Epithelial cell of esophagus (primary cell): ENCODE measurements at regions not wholly inside any gene's neighbourhood (a gene's known extent, or its start where the extent isn't known, plus 50 kb on each side); places are given as distances from the start of the nearest gene placed in this dataset.

Experiments
- DNase-seq: peaks from one replicate; pipeline ENCODE4 v3.0.0; 2010; ENCODE audit warnings: low read depth
- H3K4me3 ChIP-seq: 2 replicates; pipeline ENCODE4 v1.5.1; 2011; ENCODE audit warnings: mild to moderate bottlenecking, low read length, control low read depth
- CTCF ChIP-seq: IDR thresholded peaks from 2 replicates; pipeline ENCODE4 v1.5.1; 2011; ENCODE audit warnings: low read depth, mild to moderate bottlenecking, low read length, control low read depth, inconsistent platforms; ENCODE audit not compliant: insufficient read depth; ENCODE audit errors: missing control alignments

- no peak overlapping the region for H3K4me3 ChIP-seq
- no peak for TF ChIP-seq CTCF
- no peak for DNase-seq
Observed at GRCh38 chr9:28318515-28318914, 745.2 kb upstream of the C9orf72 start.

DNA sequence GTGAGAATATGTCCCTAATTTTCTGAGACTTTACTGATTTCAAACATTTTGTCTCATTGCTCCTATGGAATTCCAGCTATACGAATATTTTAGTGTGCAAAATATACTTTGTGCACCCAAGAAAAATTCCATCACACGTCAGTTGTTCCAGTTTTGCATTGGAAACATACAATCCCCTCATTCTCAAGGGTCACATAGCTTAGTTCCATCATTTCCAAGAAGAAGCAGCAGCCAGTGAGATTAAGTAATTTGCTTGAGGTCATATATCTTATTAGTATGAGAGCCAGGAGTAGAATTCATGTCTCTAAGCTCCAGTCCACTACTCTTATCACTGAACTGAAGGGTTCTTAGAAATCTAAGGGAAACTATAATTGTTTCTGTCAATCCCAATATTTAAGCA is 746.7 kb upstream of the C9orf72 start:
- H3K4me3 ChIP-seq: no peak overlapping the region
- TF ChIP-seq CTCF: no peak
- DNase-seq: no peak

DNA sequence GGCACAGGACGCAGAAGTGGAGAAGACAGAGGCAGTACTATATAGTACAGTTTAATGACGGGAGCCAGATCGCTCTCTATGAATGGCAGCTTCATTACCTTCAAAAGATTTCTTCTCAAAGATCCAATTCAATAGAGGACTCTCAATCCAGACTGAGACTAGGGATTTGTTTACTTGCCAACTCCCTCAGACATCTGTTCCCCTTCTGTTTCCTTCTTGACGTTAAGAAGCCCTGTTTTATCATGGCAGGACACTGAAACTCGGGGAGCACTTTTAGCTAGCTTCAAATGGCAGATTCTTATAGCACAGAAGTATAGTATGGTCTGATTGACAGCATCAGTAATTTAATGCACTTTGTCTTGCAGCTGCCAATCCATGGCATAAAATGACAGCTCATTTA is 747.3 kb upstream of the C9orf72 start:
- no peak for TF ChIP-seq CTCF
- no peak overlapping the region for H3K4me3 ChIP-seq
- no peak for DNase-seq

DNA sequence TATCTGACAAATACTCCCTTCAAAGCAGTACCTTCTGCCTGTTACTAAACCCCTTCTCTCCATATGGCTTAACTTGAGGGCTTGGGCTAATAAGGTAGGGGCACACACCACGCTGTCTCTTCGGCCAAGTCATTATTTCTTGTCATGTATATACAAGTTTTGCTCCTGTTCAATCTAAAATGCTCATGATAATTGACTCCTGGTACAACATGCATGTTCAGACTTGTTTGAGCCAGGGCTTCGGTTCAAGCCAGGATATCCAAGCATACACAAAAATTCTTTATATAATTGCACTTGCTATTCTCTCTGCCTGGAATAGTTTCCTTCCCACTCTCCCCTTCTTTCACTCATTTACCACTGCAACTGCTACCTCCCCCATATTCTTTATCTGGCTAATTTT is 756.0 kb upstream of the C9orf72 start:
- no peak for TF ChIP-seq CTCF
- peak; percentile 73 for DNase-seq
- no peak overlapping the region for H3K4me3 ChIP-seq

- peak; percentile 2 for DNase-seq
- TF ChIP-seq CTCF: no peak
- H3K4me3 ChIP-seq: no peak overlapping the region
Observed at GRCh38 chr9:28332648-28333047, 759.4 kb upstream of the C9orf72 start.

- no peak overlapping the region for H3K4me3 ChIP-seq
- no peak for DNase-seq
- TF ChIP-seq CTCF: no peak
Observed at GRCh38 chr9:28341913-28342312, 768.6 kb upstream of the C9orf72 start.

DNA sequence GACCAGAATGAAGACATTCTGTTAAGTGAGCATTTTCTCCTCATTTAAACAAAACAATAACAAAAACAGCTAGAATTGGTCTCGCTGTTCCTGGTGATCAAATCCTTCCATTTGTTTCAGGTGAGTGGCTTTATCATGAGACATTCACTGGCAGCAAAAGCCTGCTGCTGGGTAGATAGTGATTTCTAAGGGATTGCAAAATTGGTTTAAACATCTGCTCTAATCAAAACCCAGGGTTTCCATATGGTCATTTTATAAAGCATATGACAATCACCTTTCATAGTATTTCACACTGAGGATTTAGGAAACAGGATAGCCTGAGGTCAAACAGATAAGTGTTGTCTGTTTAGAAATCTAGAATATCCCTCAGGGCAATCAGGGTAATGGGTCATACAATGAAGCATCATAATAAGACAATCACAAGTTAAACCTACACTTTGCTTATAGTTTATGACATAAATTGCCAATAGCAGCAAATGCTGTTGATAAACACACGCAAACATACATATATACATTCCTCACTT is 769.6 kb upstream of the C9orf72 start:
- no peak overlapping the region for H3K4me3 ChIP-seq
- TF ChIP-seq CTCF: no peak

More for the DNA sequence above, 769.6 kb upstream of the C9orf72 start:
- DNase-seq: no peak
